Mesodermal cell (in vitro differentiated cells): ENCODE measurements at regions not wholly inside any gene's neighbourhood (a gene's known extent, or its start where the extent isn't known, plus 50 kb on each side); places are given as distances from the start of the nearest gene placed in this dataset.

Experiments
- H3K27ac ChIP-seq: 2 replicates; pipeline ENCODE4 v1.7.0; 2013; ENCODE audit warnings: mild to moderate bottlenecking, low read depth, low read length, moderate library complexity; ENCODE audit not compliant: severe bottlenecking
- H3K36me3 ChIP-seq: 2 replicates; pipeline ENCODE4 v1.7.1; 2013; ENCODE audit warnings: mild to moderate bottlenecking, low read length, moderate library complexity; ENCODE audit not compliant: control insufficient read depth, insufficient read depth
- H3K4me1 ChIP-seq: one replicate; pipeline ENCODE4 v1.7.1; 2013; ENCODE audit warnings: mild to moderate bottlenecking, low read length; ENCODE audit not compliant: insufficient read depth, control insufficient read depth, poor library complexity, severe bottlenecking
- H3K4me3 ChIP-seq: 2 replicates; pipeline ENCODE4 v1.7.0; 2013; ENCODE audit warnings: low read length, control low read depth, mild to moderate bottlenecking; ENCODE audit not compliant: insufficient read depth, poor library complexity, severe bottlenecking; ENCODE audit errors: extremely low read depth
- H3K9me3 ChIP-seq: 2 replicates; pipeline ENCODE4 v1.7.1; 2013; ENCODE audit warnings: mild to moderate bottlenecking, low read length, moderate library complexity; ENCODE audit not compliant: control insufficient read depth
- WGBS, 2 experiments: methylation state at CpG; one replicate each; pipeline ENCODE4 v1.1.5; 2013; ENCODE audit warnings: missing lambda C conversion rate in 2 of 2; ENCODE audit not compliant: insufficient coverage in 2 of 2; 5-methylcytosine and 5-hydroxymethylcytosine counted together

GRCh38 chr16:26220894-26221293, 529.1 kb downstream of the HS3ST4 start:
- H3K4me3 ChIP-seq: no peak overlapping the region
- H3K27ac ChIP-seq: no peak overlapping the region
- no peaks in the 10 kb centered on the region for H3K9me3 ChIP-seq
- H3K36me3 ChIP-seq: no peaks in the 10 kb centered on the region
- H3K4me1 ChIP-seq: no peaks in the 10 kb centered on the region

GRCh38 chr16:26231647-26232046, 539.9 kb downstream of the HS3ST4 start:
- Histone ChIP-seq H3K27ac (no peak overlapping the region), H3K9me3 (no peaks in the 10 kb centered on the region), H3K4me3 (no peak overlapping the region), H3K4me1 (no peaks in the 10 kb centered on the region), H3K36me3 (no peaks in the 10 kb centered on the region)
- 80 to 100% methylated on average over 1 of the region's 2 CpGs for WGBS, 2 experiments

- Histone ChIP-seq H3K4me3 (no peak overlapping the region), H3K4me1 (no peaks in the 10 kb centered on the region), H3K27ac (no peak overlapping the region), H3K36me3 (no peaks in the 10 kb centered on the region), H3K9me3 (peaks cover 5% of the 10 kb centered on the region)
- WGBS, 2 experiments: 81 to 86% methylated on average over 4 to 5 of the region's 6 CpGs
Measured at GRCh38 chr16:26240807-26241206, 549.0 kb downstream of the HS3ST4 start.

GRCh38 chr16:26247063-26247462, 555.3 kb downstream of the HS3ST4 start:
- 100% methylated on average over 1 of the region's 1 CpG; no CpG with 5 or more reads in 1 of the 2 experiments for WGBS, 2 experiments
- H3K36me3 ChIP-seq: no peaks in the 10 kb centered on the region
- H3K27ac ChIP-seq: no peak overlapping the region
- peaks cover 5% of the 10 kb centered on the region for H3K9me3 ChIP-seq
- H3K4me1 ChIP-seq: no peaks in the 10 kb centered on the region
- no peak overlapping the region for H3K4me3 ChIP-seq

- no peaks in the 10 kb centered on the region for H3K36me3 ChIP-seq
- no peak overlapping the region for H3K27ac ChIP-seq
- H3K4me3 ChIP-seq: no peak overlapping the region
- H3K9me3 ChIP-seq: peaks cover 8% of the 10 kb centered on the region
- H3K4me1 ChIP-seq: no peaks in the 10 kb centered on the region
- WGBS, 2 experiments: 85 to 86% methylated on average over 2 to 3 of the region's 4 CpGs
Measured at GRCh38 chr16:26252598-26252997, 560.8 kb downstream of the HS3ST4 start.

GRCh38 chr16:26261621-26262020, 569.9 kb downstream of the HS3ST4 start:
- Histone ChIP-seq H3K4me1 (no peaks in the 10 kb centered on the region), H3K9me3 (no peaks in the 10 kb centered on the region), H3K27ac (no peak overlapping the region), H3K4me3 (no peak overlapping the region), H3K36me3 (no peaks in the 10 kb centered on the region)
- 71 to 80% methylated on average over 1 of the region's 2 CpGs for WGBS, 2 experiments

GRCh38 chr16:26263406-26263805, 571.6 kb downstream of the HS3ST4 start:
- H3K4me3 ChIP-seq: no peak overlapping the region
- WGBS, 2 experiments: no CpG with 5 or more reads among the region's 2 CpGs
- no peaks in the 10 kb centered on the region for H3K4me1 ChIP-seq
- no peaks in the 10 kb centered on the region for H3K36me3 ChIP-seq
- no peak overlapping the region for H3K27ac ChIP-seq
- H3K9me3 ChIP-seq: no peaks in the 10 kb centered on the region

- no peak overlapping the region for H3K27ac ChIP-seq
- H3K9me3 ChIP-seq: no peaks in the 10 kb centered on the region
- 88 to 100% methylated on average over 2 of the region's 3 CpGs for WGBS, 2 experiments
Measured at GRCh38 chr16:26267641-26268040, 575.9 kb downstream of the HS3ST4 start.

GRCh38 chr16:26269673-26270072, 577.9 kb downstream of the HS3ST4 start:
- H3K9me3 ChIP-seq: no peaks in the 10 kb centered on the region
- no peak overlapping the region for H3K4me3 ChIP-seq
- no peaks in the 10 kb centered on the region for H3K4me1 ChIP-seq
- H3K36me3 ChIP-seq: no peaks in the 10 kb centered on the region
- H3K27ac ChIP-seq: no peak overlapping the region

More at GRCh38 chr16:26267641-26268040, 575.9 kb downstream of the HS3ST4 start:
- H3K4me1 ChIP-seq: no peaks in the 10 kb centered on the region
- no peaks in the 10 kb centered on the region for H3K36me3 ChIP-seq
- no peak overlapping the region for H3K4me3 ChIP-seq

GRCh38 chr16:26273607-26274006, 581.8 kb downstream of the HS3ST4 start:
- no peaks in the 10 kb centered on the region for H3K4me1 ChIP-seq
- peaks cover 5% of the 10 kb centered on the region for H3K9me3 ChIP-seq
- no peak overlapping the region for H3K27ac ChIP-seq
- H3K36me3 ChIP-seq: no peaks in the 10 kb centered on the region
- WGBS, 2 experiments: 56 to 81% methylated on average over 2 of the region's 3 CpGs
- no peak overlapping the region for H3K4me3 ChIP-seq

GRCh38 chr16:26275021-26275590, 583.3 kb downstream of the HS3ST4 start:
- WGBS, 2 experiments: 74% methylated on average over 3 of the region's 3 CpGs; no CpG with 5 or more reads in 1 of the 2 experiments
- Histone ChIP-seq H3K27ac (no peak overlapping the region), H3K4me1 (no peaks in the 10 kb centered on the region), H3K4me3 (no peak overlapping the region), H3K9me3 (peaks cover 5% of the 10 kb centered on the region), H3K36me3 (no peaks in the 10 kb centered on the region)
